HG03571 (cell line): ENCODE measurements at regions not wholly inside any gene's neighbourhood (a gene's known extent, or its start where the extent isn't known, plus 50 kb on each side); places are given as distances from the start of the nearest gene placed in this dataset.

ENCODE experiments used
- ATAC-seq: cut with Tn5 transposase; IDR thresholded peaks from one replicate; pipeline ENCODE4 v1.9.1; 2021; ENCODE audit not compliant: unreplicated experiment

DNA sequence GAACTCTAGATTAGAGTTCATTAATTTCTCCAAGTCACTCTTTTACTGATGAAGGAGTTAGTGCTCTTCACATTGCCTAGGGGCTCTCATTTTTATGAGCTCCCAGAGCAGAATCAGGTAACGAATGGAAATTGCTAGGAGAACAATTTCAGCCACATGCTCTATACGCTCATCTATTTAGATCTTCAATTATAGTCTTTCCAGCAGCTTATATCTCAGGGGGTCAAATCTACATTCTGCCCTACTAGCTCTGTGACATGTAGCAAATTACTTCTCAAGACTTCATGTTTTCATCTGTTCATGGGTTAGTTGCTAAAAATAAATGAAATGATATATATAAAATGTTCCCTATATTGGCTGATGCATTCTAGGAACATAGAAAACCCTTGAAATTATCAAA is 183.6 kb downstream of the PLPP3 start:
- no peak for ATAC-seq

DNA sequence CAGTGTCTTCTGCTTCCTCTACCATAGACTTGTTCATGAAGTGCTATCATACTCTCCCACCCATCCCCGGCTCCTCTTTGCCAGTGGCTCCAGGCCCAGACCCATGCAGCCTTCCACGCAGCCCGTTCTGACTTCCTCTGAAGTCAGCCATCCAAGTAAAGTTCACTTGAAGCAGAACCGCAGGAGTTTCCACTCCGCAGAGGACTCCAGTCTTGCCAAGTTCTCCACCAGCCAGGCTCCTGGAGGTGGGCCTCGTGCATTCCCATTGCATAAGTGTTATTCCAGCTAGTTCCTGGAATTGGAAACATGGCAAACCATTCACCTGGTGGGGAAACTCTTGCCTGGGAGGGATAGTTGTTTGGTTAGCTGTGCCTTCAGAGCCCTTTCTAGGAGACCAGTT is 185.1 kb downstream of the PLPP3 start:
- no peak for ATAC-seq

DNA sequence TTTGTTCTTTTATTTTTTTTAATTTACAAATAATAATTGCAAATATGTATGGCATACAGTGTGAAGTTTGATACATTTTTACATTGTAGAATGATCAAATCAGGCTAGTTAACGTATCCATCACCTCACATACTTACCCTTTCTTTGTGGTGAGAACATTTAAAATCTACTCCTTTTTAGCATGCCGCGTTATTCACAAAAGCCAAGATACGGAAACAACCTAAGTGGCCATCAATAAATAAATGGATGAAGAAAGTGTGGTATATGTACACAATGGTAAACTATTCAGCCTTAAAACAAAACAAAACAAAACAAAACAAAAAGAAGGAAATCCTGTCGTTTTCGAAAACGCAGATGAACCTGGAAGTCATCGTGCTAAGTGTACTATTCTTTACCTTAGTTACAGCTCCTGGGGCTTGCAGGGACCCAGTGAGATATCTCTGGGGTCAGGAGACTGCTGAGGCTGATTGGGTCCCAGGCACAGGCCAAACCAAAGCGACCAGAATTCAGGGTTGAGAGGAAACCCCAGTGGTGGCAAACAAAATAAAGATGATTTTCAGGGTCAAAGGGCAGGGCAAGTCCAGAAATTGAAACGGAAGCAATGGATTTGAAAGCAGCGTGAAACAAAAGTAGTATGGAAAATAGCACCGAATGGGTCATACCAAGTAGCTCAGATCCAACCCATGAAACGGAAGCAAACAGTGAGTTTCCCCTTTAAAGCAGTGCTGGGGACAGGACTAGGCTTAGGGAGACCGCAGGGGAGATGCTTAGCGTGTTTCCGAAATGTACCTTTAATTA is 188.2 kb downstream of the PLPP3 start:
- no peak for ATAC-seq

DNA sequence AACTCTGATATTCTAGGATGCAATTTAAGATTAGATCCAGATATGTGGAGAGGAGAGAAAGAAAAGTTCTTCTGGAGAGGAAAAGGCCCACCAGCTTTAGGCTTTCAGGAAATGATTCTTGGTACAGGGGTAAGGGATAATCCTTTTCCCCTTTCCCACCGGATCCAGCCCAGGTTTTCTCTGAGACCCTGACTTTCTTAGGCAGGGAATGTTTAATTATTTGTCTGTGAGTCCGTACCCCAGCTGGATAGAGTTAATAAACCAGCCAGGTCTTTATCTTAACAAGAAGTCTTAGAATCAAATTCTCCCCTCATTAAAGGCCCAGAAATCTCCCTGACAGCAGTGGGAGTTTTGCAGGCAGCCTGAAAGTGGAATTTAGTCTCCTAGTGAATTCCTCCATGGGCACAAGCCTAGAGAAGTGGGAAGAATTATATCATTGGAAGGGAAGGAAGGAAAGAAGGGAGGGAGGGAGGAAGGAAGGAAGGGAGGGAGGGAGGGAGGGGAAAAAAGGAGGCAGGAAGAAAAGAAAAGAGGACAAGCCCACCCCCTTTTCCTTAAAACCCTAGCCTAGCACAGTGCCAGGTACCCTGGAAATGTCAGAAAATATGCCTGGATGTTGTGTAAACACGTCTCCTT is 189.0 kb downstream of the PLPP3 start:
- no peak for ATAC-seq

DNA sequence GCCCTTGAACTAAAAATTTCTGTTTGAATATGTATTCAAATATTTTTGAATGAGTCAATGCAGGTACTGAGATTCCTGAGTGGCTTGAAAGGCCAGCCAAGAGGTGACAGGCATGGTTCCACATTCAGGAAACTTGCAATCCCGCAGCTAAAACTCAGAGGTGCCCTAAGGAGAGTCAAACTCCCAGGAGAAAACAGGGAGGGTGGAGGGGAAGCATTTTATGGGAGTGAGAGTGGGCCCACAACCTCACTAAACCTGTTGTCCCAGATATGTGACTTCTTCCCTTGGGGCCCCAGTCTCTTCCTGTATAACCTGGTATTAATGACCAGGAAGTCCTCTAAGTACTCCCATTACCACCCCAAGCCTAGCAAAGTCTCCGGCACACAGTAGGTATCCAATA is 189.6 kb downstream of the PLPP3 start:
- ATAC-seq, result no peak

DNA sequence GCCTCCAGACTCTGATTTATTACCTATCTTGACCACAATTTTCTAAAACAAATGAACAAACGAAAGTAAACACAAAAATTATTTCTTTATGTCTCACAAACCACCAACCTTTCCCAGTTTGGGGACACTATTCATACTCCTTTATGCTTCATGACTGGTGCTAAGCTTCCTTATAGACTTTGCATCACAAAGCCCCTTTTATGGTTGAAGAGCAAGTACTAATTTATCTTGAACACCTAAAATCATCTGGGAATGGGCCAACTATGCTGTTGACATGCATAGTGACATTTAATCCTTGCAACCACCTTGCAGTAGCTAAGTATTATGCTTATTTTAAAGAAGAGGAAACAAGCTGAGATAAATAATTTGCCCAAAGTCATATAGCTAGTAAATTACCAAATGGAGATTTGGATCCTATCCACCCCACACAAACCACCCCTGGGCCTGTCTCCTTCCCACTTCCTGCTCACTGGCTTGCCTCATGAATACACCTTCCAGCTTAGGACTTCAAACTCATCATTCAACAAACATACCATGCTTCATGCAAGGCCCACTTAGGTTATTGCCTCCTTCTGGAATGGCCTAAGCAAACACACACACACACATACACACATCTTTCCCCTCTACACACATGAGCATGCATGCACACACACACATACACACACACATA is 192.2 kb downstream of the PLPP3 start:
- ATAC-seq, result no peak

DNA sequence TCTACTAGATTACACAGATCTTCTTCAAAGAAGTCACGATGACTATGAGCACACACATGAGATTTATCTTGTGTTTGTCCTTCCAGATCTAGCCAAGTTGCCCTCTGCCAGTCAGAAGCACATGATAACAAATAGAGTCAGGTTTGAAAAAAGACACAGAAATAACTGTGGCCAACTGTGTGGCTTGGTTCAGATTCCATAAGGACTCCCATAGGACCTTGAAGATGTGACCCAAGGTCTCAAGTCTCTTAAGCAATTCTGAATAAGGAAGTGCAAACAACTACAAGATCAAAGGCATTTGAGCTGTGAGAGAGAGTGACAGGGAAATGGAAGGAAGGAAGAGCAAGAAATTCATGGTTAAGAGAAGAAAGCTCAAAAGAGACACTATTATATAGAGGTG is 194.0 kb downstream of the PLPP3 start:
- no peak for ATAC-seq

DNA sequence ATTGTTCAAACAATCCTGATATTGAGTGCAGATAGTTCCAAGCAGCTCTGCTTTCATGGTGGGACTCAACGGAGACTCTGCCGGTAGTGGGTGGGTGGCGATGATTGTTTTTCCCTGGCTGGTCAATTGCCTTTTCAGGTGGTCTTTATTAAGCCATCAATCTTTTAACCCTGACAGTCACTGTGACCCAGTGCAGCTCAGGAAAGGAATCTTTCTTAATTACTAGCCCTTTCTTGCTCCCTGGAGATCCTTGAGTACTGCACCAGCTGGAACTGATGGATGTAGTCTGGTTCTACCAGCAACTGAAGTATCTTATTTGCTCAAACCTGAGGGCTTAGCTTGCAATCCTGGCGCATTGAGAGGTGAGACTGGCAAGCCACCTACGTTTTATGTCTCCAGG is 196.4 kb downstream of the PLPP3 start:
- no peak for ATAC-seq

DNA sequence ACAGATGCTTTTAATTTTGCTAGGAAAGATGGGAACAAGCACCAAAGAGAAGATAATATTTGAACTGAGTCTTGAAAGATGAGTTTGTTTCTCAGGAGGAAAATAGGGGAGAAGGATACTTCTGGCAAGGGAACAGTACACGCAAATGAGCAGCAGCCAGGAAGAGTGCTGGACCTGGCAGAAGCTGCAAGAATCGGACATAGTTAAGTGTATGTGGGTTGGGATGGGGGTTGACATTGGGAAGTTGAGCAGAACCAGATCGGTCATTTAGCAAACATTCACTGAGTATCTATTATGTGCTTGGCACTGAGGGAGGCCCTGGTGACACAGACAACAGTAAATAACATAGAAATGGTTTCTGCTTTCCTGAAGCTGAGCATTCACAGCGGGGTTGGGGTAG is 198.8 kb downstream of the PLPP3 start:
- no peak for ATAC-seq

DNA sequence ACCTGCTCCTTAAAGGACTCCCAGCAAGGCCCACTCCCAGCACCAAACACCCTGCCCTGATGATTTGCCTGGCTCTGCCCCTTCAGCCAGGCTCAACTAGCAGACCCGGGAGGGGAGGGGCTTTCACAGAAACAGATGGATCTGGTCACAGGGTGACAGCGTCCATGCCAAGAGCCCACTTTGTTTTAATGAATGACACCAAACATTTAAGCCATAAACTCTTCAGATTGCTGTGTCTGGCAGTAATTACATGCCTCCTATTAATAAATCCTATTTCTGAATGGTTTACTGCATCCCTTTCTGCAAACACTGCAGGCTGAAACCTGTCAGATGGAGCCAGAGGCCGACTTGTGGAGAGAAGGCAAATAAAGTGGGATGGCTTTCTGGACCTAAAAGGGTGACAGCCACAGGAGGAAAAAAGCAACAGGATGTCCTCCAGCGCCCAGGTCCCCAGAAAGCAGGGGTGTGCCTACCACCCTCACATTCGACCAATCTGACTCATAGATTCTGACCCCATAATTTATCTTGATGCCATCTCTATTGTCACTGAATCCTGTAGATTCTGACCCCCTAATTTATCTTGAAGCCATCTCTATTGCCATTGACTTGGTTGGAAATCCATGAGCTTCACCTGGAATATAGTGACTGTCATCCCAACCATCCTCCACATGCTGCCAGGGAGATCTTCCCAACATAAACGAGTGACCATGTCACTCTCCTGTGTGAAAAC is 200.9 kb downstream of the PLPP3 start:
- no peak for ATAC-seq

DNA sequence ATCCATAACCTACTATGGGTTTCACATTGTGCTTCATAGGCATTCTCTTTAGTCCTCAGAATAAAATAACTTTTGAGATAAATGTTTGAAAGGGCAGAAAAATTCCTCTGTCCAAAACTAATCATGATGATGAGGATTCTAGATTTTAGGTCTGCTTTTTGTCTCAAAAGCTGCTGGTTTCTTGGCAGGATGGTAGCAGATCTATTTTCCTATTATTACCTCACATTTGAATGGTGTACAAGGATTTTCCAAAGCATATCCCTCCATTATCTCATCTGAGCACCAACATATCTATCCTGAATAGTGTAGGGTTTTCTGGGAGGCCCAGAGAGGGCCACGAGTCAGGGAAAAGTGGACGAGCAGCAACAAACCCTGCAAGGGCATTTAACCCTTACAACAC is 201.9 kb downstream of the PLPP3 start:
- ATAC-seq, result no peak

DNA sequence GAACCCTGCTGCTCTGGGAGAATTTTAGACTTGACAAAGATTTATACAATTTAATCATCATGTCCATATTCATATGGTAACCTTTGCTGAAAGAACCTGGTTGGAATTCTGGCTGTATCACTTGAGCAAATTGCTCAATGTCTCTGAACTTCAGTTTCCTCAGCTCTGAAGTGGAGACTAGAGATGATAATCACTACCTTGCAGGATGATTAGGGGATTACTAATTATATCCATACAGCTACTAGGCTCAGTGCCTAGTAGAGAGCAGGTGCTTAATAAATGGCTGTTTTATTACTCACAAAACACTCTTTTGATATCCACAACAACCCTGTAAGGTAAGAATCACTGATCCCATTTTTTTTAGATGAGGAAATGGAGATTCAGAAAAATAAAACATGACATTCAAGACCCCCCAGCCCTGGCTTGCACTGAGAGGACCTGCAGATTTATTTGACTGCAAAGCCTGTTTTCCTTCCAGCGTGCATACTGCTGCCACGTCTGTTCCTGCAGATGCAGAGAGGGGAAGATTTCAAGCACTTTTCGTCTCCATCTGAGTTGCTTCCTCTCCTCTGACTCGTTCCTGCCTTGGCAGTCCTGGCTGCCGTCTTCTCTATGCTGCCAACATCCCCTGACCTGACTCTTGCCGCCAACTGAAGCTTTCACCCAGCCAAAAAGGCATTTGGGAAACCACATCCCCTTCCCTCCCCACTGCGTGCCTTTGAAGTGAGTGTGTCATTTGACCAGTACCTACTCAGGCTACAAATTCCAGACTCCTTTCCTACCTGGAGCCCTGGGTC is 203.0 kb downstream of the PLPP3 start:
- ATAC-seq, result no peak

DNA sequence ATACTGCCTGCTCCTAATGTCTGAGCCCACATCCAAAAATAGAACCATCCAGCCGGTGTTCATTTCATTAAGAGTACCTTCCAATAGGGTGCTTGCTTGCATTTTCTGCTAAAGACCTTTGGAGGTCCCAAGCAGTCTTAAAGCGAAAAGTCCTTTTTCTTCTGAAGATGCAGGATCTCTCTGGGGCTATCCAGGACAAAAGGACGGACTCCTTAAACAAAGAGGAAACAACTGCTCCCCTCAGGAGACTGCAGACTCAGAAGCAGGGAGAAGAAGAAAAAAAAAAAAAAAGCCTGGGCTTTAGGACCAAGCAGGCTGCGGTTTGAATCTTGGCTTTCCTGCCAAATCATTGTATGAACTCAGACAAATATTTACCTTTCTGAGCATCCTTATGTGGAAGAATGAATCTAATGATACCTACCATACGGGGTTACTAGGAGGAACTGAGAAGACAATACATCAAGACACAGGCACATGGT is 204.0 kb downstream of the PLPP3 start:
- no peak for ATAC-seq

DNA sequence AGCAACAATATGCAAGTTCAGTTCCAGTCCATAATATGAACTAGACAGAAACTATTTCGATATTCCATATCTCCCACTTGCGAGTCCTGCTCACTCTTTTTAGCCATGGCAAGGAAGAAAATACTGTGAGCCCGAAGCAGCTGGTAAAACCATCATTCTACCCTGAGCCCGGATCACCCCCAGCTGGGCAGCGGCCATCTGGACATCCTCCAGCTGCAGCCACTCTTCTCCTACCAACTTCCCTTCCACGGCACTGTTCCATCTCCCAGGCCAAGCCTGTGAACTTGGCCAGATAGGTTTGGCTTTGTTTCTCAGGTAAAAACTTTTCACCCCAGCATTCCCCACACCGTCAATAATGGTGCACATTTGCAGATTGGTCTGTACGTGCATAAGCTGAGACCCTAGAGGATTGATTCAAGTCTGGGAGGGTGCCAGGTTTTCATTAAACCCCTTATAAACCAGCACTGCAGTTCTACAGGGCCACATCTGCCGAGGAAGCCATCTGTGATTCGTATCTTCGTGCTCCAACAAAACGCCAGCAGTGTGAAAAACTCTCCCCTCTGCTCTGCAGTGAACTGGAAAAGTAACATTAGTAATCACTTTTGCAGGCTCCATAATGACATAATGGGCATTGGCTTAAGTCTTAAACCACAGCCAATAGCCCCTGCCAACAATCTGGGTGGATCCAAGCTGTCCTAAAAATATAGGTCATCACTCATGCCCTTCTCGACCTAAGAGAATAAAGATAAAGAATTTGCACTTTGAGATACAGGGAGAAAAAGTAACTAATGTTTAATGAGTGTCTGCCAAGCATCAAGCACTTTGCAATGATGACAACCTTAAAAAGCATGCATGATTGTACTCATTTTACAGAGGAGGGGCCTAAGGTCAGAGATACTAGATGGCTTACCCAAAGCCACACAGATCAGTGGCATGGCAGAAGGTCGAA is 205.1 kb downstream of the PLPP3 start:
- no peak for ATAC-seq

DNA sequence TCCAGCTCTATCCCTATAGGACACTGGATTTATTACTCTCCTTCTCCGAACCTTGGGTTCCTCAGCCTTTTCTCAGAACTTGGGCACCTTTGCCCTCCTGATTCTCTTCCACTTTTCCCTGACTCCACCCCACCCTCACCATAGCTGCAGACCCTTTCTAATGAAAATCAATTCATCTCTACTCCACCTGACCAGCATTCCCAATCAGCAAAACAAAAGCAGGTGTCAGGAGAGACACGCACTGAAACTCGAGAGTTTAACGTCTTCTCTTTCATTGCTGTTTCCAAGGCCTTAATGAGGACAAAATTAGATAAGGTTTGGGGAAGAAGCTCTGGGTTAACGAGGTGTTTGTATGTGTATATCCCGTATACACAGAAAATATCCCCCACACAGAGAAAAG is 208.8 kb downstream of the PLPP3 start:
- no peak for ATAC-seq

DNA sequence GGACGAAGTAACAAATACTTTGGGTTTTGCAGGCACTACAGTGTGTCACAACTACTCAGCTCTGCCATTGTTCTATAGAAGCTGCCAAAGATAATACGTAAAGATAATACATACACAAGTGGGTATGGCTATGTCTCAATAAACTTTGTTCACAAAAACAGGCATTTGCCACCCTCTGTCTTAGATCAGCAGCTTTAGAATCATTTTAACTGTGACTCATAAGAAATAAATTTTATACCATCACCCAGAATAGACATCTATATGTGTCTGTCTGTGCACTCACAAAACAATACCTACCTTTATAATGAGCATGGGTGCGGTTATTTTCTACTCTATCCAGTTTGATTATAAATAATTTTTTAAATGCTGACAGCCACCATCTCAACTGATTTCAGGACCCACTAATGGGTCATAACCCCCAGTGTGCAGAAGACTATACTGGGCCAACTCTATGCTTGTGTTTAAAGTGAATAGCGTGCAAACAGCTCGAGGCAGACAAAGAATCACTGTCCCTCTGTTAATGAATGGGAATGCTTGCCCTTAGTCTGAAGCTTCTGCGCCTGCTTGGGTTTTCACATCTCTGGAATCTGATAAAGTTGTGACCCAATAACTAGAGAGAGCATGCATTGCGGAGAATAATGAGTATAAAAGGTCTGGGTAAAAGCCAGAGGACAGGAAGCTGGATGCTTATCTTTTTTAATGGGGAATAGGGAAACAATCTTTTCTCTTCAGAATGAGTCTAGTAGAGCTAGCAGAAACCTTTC is 216.2 kb downstream of the PLPP3 start:
- no peak for ATAC-seq

DNA sequence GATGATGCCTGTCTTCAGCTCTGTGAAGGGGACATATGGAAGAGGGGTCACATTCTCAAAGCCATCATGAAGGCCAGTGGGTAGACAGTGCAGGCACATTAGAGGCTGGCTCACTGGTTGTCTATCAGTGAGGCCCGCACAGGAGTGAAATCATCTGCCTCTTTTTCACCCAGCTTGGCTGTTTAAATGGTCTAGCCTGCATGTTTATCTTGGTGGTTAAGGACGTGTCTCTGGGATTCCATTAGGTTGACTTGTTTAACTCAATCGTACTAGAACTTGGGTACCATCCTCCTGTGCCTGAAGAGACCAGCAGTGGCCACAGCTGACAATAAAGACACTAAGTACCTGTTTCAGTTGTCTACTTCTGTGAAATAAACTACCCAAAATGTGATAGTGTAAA is 219.3 kb downstream of the PLPP3 start:
- no peak for ATAC-seq

DNA sequence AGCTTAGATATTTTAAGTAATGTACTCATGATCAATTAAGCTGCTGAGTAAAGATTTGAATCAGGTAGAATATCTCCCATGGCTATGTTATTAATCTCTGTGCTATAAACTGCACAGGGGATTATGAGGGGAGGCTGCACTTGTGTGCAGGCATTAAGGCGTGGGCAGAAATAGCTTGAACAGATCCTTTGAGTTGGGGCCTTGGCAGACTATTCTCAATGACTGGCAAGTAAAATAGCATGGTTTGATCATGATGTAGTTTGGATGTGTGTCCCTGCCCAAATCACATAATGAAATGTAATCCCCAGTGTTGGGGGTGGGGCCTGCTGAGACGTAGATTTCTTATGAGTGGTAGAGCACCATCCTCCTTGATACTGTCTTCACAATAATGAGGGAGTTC is 220.3 kb downstream of the PLPP3 start:
- no peak for ATAC-seq
